ENCODE measurements at regions not wholly inside any gene's neighbourhood (a gene's known extent, or its start where the extent isn't known, plus 50 kb on each side); places are given as distances from the start of the nearest gene placed in this dataset.

DNA sequence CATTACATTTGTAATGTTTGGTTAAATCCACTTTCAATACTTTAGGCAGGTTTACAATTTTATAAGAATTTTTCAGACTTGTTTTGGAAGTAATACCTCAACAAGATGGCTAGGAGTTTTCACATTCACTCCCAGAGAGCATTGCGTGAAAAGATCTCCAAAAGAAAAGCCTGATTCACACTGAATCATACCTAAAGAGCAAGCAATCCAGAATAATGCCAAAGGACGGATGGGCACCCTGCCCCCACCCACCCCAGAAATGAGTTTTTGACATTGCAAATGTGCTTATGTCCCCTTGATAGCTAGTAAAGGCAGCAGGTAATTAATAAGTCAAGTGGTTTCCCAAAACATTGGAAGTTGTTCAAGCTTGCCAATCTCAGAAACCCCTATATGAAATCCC, 557.7 kb upstream of the TENM3 start:
- DNase-seq (ENCODE audit: low read depth, low spot score): no peak
- Histone ChIP-seq H2AFZ (ENCODE audit: control insufficient read depth, low read depth, low read length) (no peak overlapping the region), H3K9me3 (replicated peaks; ENCODE audit: control insufficient read depth, insufficient read depth, low read length) (no peaks in the 10 kb centered on the region), H4K20me1 (ENCODE audit: control insufficient read depth, insufficient read depth) (no peaks in the 10 kb centered on the region), H3K4me2 (ENCODE audit: control insufficient read depth, insufficient read depth) (no peak overlapping the region), H3K9ac (ENCODE audit: control insufficient read depth, insufficient read depth, low read length) (no peak overlapping the region), H3K4me3 (no peak overlapping the region), H3K27ac (ENCODE audit: control insufficient read depth, insufficient read depth) (no peak overlapping the region), H3K27me3 (replicated peaks in 1 of 2; ENCODE audit: control insufficient read depth in 2 of 2, insufficient read depth in 2 of 2, low read length in 1 of 2) (no peaks in the 10 kb centered on the region), H3K4me1 (ENCODE audit: control insufficient read depth, insufficient read depth, low read length) (no peaks in the 10 kb centered on the region), H3K79me2 (ENCODE audit: control insufficient read depth, insufficient read depth, low read length) (no peaks in the 10 kb centered on the region), H3K36me3 (ENCODE audit: control insufficient read depth in 2 of 2, insufficient read depth in 2 of 2, low read length in 1 of 2) (no peaks in the 10 kb centered on the region)
- POLR2A ChIA-PET: no interaction called here
- FAIRE-seq: no peak
- BruUV-seq (replicated peaks): no TSS peak
- WGBS (ENCODE audit: insufficient coverage, insufficient replicate concordance, low lambda C conversion rate, missing lambda C conversion rate): 25% methylated on average over 2 of the region's 2 CpGs
- in situ Hi-C loops (cut with MboI) (no loop called here), intact Hi-C loops (cut with micrococcal nuclease; ENCODE audit: unreplicated experiment) (no loop called here)
- no peak for ATAC-seq
- RAD21 ChIA-PET (ENCODE audit: unreplicated experiment): no interaction called here
- CTCF ChIA-PET: no interaction called here
- no peak for TF ChIP-seq RBBP5 (conservative IDR thresholded peaks at IDR 0.05)
- TF ChIP-seq MAX (IDR thresholded peaks at IDR 0.05; ENCODE audit: low read depth, low read length): no peak
- no peak for TF ChIP-seq SIX5 (IDR thresholded peaks at IDR 0.05; ENCODE audit: low read depth, low read length, severe bottlenecking)
- TF ChIP-seq, protein P1, sequence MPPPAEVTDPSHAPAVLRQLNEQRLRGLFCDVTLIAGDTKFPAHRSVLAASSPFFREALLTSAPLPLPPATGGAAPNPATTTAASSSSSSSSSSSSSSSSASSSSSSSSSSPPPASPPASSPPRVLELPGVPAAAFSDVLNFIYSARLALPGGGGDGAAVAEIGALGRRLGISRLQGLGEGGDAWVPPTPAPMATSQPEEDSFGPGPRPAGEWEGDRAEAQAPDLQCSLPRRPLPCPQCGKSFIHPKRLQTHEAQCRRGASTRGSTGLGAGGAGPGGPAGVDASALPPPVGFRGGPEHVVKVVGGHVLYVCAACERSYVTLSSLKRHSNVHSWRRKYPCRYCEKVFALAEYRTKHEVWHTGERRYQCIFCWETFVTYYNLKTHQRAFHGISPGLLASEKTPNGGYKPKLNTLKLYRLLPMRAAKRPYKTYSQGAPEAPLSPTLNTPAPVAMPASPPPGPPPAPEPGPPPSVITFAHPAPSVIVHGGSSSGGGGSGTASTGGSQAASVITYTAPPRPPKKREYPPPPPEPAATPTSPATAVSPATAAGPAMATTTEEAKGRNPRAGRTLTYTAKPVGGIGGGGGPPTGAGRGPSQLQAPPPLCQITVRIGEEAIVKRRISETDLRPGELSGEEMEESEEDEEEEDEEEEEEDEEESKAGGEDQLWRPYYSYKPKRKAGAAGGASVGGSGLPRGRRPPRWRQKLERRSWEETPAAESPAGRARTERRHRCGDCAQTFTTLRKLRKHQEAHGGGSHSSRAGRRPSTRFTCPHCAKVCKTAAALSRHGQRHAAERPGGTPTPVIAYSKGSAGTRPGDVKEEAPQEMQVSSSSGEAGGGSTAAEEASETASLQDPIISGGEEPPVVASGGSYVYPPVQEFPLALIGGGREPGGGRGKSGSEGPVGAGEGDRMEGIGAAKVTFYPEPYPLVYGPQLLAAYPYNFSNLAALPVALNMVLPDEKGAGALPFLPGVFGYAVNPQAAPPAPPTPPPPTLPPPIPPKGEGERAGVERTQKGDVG (CRISPR knock-in tag; IDR thresholded peaks at IDR 0.05): no peak
- no peak for TF ChIP-seq NRF1 (conservative IDR thresholded peaks at IDR 0.05; ENCODE audit: low read depth, low read length)
- no peak for TF ChIP-seq IRF3 (IDR thresholded peaks at IDR 0.05)
- TF ChIP-seq, protein P2, sequence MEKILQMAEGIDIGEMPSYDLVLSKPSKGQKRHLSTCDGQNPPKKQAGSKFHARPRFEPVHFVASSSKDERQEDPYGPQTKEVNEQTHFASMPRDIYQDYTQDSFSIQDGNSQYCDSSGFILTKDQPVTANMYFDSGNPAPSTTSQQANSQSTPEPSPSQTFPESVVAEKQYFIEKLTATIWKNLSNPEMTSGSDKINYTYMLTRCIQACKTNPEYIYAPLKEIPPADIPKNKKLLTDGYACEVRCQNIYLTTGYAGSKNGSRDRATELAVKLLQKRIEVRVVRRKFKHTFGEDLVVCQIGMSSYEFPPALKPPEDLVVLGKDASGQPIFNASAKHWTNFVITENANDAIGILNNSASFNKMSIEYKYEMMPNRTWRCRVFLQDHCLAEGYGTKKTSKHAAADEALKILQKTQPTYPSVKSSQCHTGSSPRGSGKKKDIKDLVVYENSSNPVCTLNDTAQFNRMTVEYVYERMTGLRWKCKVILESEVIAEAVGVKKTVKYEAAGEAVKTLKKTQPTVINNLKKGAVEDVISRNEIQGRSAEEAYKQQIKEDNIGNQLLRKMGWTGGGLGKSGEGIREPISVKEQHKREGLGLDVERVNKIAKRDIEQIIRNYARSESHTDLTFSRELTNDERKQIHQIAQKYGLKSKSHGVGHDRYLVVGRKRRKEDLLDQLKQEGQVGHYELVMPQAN (conservative IDR thresholded peaks at IDR 0.05): no peak
- no peak for TF ChIP-seq ELK1 (IDR thresholded peaks at IDR 0.05; ENCODE audit: low read depth, low read length)
- no peak for TF ChIP-seq NR2C2 (IDR thresholded peaks at IDR 0.05; ENCODE audit: borderline replicate concordance, control insufficient read depth, insufficient read length, low read depth)
- TF ChIP-seq NR2C1 (IDR thresholded peaks at IDR 0.05): no peak
- no peak for TF ChIP-seq ZSCAN29 (IDR thresholded peaks at IDR 0.05)
- SMC1A ChIA-PET (ENCODE audit: uncharacterized antibody, unreplicated experiment): no interaction called here

All from GM12878 (cell line).